Panc1 (cell line): ENCODE measurements at regions not wholly inside any gene's neighbourhood (a gene's known extent, or its start where the extent isn't known, plus 50 kb on each side); places are given as distances from the start of the nearest gene placed in this dataset.

Experiments
- POLR2AphosphoS5 ChIP-seq: IDR thresholded peaks from 2 replicates; pipeline ENCODE4 v1.6.1; 2012; ENCODE audit warnings: mild to moderate bottlenecking, low read depth, low read length, moderate library complexity
- SIN3A ChIP-seq: IDR thresholded peaks from 2 replicates; pipeline ENCODE4 v1.6.1; 2012; ENCODE audit warnings: low read depth, mild to moderate bottlenecking, low read length, moderate library complexity, borderline replicate concordance; ENCODE audit not compliant: insufficient read depth
- TCF7L2 ChIP-seq: IDR thresholded peaks from 2 replicates; pipeline ENCODE4 v1.6.1; 2011; ENCODE audit warnings: mild to moderate bottlenecking, low read depth, low read length, inconsistent platforms
- TF ChIP-seq, protein P1 (sequence below): fragments of 450-650 bp; IDR thresholded peaks from 2 replicates; pipeline ENCODE4 v1.5.1; 2017; ENCODE audit warnings: mild to moderate bottlenecking
- TF ChIP-seq, protein P2 (sequence below), 2 experiments: IDR thresholded peaks; 2 replicates each; pipeline ENCODE4 v1.6.1; 2011 to 2012; ENCODE audit warnings: low read depth in 2 of 2, control low read depth in 1 of 2, low read length in 1 of 2, mild to moderate bottlenecking in 1 of 2, moderate library complexity in 1 of 2; ENCODE audit not compliant: insufficient read depth in 1 of 2

DNA sequence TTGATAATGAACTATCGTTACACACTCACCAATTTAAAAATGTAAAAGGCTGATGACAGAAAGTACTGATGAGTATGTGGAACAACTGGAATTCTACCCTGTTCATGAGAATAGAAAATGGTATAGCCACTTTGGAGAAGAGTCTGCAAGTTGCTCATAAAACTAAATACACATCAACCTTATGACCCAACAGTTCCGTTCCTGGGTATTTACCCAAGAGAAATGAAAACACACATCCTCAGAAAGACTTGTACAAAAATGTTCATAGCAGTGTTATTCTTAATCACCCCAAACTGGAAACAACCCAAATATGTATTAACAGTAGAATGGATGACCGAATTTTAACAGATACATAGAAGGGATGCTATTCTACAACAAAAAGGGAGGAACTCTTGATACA lies 145.7 kb upstream of the LRFN2 start:
- TF ChIP-seq, protein P1, sequence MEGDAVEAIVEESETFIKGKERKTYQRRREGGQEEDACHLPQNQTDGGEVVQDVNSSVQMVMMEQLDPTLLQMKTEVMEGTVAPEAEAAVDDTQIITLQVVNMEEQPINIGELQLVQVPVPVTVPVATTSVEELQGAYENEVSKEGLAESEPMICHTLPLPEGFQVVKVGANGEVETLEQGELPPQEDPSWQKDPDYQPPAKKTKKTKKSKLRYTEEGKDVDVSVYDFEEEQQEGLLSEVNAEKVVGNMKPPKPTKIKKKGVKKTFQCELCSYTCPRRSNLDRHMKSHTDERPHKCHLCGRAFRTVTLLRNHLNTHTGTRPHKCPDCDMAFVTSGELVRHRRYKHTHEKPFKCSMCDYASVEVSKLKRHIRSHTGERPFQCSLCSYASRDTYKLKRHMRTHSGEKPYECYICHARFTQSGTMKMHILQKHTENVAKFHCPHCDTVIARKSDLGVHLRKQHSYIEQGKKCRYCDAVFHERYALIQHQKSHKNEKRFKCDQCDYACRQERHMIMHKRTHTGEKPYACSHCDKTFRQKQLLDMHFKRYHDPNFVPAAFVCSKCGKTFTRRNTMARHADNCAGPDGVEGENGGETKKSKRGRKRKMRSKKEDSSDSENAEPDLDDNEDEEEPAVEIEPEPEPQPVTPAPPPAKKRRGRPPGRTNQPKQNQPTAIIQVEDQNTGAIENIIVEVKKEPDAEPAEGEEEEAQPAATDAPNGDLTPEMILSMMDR = no peak
- TF ChIP-seq, protein P2, sequence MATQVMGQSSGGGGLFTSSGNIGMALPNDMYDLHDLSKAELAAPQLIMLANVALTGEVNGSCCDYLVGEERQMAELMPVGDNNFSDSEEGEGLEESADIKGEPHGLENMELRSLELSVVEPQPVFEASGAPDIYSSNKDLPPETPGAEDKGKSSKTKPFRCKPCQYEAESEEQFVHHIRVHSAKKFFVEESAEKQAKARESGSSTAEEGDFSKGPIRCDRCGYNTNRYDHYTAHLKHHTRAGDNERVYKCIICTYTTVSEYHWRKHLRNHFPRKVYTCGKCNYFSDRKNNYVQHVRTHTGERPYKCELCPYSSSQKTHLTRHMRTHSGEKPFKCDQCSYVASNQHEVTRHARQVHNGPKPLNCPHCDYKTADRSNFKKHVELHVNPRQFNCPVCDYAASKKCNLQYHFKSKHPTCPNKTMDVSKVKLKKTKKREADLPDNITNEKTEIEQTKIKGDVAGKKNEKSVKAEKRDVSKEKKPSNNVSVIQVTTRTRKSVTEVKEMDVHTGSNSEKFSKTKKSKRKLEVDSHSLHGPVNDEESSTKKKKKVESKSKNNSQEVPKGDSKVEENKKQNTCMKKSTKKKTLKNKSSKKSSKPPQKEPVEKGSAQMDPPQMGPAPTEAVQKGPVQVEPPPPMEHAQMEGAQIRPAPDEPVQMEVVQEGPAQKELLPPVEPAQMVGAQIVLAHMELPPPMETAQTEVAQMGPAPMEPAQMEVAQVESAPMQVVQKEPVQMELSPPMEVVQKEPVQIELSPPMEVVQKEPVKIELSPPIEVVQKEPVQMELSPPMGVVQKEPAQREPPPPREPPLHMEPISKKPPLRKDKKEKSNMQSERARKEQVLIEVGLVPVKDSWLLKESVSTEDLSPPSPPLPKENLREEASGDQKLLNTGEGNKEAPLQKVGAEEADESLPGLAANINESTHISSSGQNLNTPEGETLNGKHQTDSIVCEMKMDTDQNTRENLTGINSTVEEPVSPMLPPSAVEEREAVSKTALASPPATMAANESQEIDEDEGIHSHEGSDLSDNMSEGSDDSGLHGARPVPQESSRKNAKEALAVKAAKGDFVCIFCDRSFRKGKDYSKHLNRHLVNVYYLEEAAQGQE (IDR thresholded peaks at IDR 0.05; ENCODE audit: insufficient read depth in 1 of 2, low read depth in 2 of 2, low read length in 1 of 2) = no peak
- TF ChIP-seq POLR2AphosphoS5 (no peak), SIN3A (no peak), TCF7L2 (no peak)
